ENCODE measurements at regions not wholly inside any gene's neighbourhood (a gene's known extent, or its start where the extent isn't known, plus 50 kb on each side); places are given as distances from the start of the nearest gene placed in this dataset.
"Not testable (repeated sequence)": the region's sequence is repeated elsewhere in the genome, so short reads cannot be mapped to it uniquely, and the experiment has no call there.

DNA sequence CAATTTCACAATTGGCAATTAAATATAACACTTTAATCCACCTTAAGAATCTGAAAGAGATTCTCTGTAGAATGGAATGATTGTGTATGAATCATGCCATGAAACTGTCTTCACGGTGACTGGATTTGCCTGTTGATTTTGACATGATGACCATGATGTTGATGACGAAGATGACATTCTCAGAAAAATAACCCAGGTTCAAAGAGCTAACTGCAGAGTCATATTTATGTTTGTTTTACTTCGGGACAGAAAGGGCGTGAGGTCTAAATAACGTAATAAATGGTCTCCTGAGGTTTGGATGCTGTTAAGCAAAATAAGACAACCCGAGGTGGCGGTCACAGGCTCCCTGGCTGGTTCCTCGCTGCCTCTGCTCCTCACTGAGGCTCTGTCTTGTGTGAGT lies 532.0 kb downstream of the TMEM121 start:
- DNase-seq (ENCODE audit: low spot score): no peak

DNA sequence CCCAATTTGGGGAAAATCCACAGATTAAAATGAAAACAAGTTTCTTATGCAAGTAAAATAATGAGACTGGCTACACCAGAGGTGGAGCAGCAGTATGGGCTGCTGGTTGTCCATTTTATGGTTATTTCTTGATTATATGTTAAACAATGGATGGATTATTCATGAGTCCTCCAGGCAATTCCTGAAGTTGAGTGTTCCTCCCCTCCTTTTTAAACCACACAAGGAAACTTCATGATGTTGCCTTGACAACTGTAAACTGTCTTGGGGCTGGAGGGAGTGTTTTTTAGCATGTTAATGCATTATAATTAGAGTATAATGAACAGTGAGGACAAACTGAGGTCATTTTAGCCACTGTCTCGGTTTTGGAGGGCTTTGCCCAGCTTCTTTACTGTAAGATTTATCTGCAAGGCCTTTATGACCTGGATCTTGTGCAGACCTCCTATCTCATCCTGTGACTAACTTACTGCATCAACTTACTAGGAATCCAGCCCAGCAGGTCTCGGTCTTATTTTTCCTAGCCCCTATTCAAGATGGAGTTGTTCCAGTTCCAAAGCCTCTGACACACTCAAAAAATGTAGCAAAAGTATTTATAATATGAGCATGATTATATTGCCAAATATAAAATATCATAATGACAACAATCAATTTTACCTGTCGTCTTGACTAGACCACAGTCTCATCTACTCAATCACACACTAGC lies 534.0 kb downstream of the TMEM121 start:
- DNase-seq (ENCODE audit: low spot score): no peak

DNA sequence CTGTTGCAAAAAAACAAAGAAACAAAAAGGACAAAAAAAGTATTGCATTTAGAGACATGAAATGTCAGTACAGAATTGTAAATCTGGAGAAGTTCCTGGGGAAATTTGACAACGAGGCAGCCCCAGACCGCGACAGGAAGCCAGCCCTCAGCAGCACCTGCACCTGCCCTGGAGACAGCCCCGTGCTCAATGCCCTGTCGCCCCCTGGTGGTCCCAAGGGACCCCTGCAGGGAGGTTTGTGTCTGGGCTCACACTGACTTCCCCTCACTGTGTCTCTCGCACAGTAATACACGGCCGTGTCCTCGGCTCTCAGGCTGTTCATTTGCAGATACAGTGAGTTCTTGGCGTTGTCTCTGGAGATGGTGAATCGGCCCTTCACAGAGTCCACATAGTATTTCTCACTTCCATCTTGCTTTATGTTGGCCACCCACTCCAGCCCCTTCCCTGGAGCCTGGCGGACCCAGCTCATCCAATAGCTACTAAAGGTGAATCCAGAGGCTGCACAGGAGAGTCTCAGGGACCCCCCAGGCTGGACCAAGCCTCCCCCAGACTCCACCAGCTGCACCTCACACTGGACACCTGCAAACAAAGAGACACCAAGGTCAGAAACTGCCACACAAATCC lies 535.6 kb downstream of the TMEM121 start:
- DNase-seq (ENCODE audit: low spot score): not testable (repeated sequence)

DNA sequence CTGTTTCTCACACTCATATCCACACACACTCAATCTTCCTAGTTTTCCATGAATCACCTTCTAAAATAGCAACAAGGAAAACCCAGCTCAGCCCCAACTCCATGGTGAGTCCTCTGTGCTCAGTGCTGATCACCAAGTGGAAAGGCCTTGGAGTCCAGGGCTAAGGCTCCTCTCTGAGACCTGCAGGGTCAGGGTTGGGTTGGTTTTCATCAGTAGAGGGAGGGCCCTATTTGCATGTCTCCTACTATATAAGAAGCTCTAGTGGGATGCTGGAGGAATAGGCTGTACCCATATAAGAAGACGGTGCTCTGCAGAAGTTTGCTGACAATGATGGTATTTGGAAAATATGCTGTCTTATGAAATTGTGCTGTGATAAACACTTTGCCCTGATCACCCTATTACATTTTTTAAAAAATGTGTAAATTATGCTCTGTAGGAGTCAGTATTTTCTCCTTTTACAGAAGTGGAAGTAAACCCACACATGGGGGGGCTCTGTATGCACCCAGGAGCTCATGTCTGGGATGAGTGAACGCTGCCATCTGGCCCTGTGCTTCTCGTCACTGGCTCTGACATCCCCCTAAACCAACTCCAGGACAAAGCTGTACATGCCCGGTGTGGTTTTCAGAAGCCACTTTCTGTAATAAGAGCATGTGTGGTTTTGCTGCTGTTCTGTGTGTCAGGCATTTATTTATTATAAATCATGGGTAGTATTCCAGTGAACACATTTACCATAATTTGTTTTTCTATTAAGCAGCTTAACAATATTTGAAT lies 536.3 kb downstream of the TMEM121 start:
- DNase-seq (ENCODE audit: low spot score): no peak

DNA sequence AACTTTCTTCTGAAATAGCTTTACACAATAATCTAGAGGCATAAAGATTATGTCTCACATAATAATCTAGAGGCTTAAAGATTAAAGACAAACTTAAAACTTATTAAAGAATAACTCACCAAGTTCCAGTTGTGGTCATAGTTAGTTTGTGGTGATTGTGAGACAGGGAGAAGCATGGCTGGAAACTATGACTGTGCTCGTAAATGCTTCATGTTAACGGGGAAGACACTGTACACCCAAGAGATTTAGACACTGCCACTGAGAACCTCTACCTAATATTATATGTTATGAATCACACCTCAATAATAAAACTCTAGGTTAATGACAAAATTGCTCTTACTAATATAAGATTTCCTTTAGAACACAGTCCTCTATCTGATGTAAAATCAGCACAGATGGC lies 541.6 kb downstream of the TMEM121 start:
- no peak for DNase-seq (ENCODE audit: low spot score)

DNA sequence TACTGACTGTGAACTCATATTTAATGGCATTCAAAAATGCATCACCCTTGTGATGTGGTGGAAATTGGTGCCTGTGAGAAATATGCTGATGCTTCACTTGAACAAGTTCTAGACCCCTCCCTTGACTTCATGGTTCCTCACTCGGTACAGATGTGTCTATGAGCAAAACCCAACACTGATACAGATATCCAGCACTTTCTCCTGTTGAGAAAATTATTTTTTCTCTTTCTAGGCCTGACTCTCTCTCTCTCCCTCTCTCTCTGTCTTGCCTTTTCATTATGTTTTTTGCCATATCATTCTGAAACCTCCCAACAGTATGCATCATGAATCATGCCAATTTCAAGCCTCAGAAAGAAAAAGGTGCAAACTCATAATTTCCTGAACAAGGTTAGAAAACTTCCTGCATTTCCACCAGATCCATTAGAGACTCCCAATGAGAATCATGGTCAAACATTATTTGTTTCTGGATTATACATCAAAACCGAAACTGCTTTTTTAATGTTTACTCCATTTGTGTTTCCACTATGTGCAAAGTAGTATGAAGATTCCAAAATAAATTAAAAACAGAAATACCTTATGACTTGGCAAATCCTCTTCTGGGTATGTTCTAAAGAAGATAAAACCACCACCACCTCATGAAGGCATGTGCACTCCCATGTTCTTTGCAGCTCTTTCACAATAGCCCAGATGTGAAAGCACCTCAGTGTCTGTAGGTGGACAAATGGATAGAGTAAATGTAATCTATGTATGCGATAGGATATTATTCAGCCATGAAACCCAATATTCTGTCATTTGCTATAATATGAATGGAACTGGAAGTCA lies 543.6 kb downstream of the TMEM121 start:
- no peak for DNase-seq (ENCODE audit: low spot score)

DNA sequence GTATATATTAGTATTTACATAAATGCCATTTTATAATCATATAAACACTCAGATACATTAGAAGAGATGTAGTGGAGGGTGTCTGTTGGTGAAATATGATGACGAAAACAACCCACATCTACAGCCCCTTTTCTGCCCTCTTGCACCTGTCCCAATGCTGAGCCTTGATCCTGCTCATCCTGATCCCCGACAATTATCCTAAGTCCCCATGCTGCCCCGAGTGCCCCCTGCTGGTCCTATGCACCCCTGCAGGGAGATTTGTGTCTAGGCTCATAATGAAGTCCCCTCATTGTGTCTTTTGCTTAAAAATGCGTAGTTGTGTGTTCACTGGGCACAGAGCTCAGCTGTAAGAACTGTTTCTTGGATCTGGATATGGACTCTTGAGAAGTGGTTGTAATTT lies 554.5 kb downstream of the TMEM121 start:
- DNase-seq (ENCODE audit: low spot score): no peak

DNA sequence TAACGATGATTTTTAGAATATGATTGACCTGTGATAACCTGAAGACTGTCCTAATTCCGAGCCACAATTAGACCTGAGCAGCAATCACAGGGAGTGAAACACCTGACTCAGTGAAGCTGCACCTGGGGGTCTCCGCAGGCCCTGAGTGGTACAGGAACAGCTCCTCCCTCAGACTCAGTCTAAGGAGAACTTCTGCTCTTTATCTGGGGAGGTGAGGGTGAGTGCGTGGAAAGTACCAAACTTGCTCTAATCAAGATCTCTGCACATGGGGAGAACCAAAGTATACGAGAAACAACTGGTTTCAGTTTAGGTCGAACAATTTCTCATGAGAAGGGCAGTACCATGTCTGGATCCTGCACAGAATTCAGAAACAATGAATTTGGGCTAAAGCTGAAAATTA lies 555.3 kb downstream of the TMEM121 start:
- DNase-seq (ENCODE audit: low spot score): not testable (repeated sequence)

DNA sequence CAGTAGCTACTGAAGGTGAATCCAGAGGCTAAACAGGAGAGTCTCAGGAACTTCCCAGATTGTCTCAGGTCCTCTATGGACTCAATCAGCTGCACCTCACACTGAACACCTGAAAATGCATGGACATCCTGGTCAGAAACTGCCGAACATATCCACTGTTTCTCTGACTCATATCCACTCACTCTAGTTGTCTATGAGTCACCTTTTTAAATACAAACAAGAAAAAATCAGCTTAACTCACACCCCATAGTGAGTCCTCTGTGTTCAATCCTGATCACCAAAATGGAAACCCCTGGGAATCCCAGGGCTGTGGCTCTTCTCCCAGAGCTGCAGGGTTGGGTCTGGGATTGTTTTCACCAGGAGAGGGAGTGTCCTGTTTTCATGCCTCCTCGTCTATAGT lies 556.7 kb downstream of the TMEM121 start:
- DNase-seq (ENCODE audit: low spot score): no peak

DNA sequence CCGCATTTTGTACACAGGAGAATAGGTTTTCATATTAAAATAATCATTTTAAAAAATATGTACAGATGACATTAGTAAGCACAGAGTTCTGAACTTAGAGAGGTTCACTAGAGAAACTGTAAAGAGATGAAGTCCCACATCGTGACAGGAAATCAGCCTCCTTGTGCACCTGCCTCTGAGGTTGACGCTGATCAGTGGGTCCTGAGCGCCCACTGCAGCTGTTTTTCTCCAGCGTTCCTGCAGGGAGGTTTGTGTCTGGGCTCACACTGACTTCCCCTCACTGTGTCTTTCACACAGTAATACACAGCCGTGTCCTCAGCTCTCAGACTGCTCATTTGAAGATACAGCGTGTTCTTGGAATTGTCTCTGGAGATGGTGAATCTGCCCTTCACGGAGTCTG lies 561.5 kb downstream of the TMEM121 start:
- no peak for DNase-seq (ENCODE audit: low spot score)

DNA sequence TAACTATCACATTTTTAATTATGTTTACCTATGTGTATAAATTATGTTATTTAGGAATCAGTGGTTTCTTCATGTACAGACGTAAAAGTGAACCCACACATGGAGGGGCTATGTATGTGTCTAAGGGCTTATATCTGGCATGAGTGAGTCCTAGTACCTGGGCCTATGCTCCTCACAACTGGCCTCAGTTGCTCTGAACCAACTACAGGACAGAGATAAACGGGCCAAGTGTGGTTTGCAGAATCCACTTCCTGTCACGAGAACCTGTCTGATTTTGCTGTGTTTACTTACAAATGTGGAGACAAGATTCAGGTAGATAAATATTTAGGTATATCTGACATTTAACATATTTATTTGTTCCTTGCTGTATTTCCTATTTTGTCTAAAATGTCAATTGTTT lies 562.5 kb downstream of the TMEM121 start:
- not testable (repeated sequence) for DNase-seq (ENCODE audit: low spot score)

DNA sequence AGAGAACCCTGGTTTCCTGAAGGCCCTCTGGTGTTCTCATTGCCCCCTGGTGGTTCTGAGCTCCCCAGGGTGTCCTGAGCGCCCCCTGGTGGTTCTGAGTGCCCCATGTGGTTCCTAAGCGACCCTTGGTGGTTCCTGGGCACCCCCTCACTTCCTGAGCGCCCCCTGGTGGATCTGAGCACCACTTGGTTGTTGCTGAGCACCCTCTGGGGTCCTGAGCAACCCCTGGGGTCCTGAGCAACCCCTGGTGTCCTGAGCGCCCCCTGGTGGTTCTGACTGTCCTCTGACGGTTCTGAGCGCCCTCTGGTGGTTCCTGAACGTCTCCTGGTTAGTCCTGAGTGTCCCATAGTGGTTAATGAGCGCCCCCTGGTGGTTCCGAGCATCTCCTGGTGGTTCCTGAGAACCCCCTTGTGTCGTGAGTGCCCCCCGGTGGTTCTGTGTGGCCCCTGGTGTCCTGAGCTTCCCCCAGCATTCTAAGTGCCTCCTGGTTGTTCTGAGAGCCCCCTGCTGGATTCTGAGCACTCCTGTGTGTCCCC lies 568.3 kb downstream of the TMEM121 start:
- DNase-seq (ENCODE audit: low spot score): no peak

DNA sequence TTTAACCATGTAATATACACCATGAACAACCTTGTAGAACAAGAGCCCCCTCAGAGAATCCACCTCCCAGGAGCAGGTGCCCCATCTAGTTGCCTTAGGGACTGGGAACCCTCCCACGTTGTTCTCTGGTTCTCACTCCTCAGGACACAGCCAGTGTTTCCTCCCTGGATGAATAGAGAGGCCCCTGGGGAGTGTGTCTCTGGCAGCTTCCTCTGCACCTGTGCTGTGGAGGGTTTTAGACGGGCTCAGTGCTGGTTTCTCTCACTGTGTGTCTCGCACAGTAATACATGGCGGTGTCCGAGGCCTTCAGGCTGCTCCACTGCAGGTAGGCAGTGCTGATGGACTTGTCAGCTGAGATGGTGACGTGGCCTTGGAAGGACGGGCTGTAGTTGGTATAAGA lies 581.3 kb downstream of the TMEM121 start:
- no peak for DNase-seq (ENCODE audit: low spot score)

DNA sequence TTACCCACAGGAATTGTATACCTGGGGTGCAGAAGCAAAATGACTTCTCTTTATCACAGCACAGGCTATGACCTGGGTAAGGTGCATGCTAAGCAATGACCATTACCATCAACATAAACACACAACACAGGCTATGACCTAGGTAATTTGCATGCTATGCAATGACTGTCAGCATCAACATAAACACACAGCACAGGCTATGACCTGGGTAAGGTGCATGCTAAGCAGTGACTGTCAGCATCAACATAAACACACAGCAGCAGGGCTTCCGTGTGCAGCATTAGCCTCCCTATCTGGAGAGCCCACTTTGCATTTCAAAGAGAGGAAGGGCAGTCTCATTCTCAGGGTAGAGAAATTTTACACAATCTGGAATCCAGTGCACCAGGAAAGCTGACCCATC lies 583.0 kb downstream of the TMEM121 start:
- no peak for DNase-seq (ENCODE audit: low spot score)

DNA sequence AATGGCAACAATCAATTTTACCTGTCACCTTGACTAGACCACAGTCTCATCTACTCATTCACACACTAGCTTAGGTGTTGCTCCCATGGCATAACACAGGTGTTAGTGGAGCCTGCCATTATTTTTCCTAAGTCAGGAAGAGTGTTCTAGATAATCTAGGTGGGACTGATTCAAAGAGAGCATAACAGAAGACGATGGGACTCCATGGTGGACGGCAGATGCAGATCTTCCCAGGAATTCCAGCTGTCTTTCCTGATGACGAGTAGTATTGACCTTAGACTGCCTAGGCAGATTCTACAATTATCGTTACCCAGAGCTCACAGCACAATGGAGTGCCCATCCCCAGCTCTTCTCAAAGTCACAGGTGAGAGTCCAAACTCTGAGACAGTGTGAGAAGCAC lies 589.0 kb downstream of the TMEM121 start:
- no peak for DNase-seq (ENCODE audit: low spot score)

DNA sequence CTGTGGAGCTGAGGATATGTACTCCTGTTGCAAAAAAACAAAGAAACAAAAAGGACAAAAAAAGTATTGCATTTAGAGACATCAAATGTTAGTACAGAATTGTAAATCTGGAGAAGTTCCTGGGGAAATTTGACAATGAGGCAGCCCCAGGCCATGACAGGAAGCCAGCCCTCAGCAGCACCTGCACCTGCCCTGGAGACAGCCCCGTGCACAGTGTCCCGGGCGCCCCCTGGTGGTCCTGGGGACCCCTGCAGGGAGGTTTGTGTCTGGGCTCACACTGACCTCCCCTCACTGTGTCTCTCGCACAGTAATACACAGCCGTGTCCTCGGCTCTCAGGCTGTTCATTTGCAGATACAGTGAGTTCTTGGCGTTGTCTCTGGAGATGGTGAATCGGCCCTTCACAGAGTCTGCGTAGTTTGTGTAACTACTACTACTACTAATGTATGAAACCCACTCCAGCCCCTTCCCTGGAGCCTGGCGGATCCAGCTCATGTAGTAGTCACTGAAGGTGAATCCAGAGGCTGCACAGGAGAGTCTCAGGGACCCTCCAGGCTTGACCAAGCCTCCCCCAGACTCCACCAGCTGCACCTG lies 590.1 kb downstream of the TMEM121 start:
- DNase-seq (ENCODE audit: low spot score): not testable (repeated sequence)

DNA sequence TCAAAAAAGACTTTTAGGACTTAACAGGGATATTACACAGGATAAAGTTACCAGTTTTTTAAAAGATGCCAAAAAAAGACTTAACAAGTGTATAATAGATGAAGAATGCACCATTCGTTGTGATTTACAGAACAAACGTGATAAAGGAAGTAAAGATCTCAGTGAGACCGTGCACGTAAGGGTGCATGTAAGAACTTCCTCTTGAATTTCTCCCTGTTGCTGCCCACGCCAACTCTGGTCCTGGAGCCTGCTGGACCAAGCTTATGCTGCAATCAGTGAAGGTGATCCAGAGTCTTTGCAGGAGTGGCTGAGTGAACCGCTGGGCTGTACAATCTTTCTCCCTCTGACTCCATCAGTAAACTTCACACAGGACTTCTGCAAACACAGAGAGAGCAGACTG lies 593.7 kb downstream of the TMEM121 start:
- no peak for DNase-seq (ENCODE audit: low spot score)

DNA sequence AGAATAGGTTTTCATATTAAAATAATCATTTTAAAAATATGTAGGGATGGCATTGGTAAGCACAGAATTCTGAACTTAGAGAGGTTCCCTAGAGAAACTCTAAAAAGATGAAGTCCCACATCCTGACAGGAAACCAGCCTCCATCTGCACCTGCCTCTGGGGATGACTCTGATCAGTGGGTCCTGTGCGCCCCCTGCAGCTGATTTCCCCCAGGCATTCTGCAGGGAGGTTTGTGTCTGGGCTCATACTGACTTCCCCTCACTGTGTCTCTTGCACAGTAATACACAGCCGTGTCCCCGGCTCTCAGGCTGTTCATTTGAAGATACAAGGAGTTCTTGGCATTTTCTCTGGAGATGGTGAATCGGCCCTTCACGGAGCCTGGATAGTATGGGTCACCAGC lies 602.9 kb downstream of the TMEM121 start:
- DNase-seq (ENCODE audit: low spot score): no peak

DNA sequence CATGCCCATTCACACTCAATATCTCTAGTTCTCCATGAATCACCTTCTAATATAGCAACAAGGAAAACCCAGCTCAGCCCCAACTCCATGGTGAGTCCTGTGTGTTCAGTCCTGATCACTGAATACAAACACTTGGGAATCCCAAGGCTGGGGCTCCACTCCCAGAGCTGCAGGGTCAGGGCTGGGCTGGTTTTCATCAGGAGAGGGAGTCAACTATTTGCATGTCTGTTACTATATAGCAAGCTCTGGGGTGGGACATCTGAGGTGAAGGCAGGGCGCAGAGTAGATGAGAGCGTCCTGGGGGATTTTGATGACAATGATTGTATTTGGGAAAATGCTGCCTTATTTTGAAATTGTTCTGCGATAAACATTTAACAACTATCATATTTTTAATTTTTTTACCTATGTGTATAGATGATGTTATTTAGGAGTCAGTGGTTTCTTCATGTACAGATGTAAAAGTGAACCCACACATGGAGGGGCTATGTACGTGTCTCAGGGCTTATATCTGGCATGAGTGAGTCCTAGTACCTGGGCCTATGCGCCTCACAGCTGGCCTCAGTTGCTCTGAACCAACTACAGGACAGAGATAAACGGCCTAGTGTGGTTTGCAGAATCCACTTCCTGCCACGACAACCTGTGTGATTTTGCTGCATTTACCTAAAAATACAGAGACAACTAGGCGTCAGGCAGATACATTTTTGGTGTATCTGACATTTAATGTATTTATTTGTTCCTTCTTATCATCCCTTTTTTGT lies 603.7 kb downstream of the TMEM121 start:
- DNase-seq (ENCODE audit: low spot score): not testable (repeated sequence)

DNA sequence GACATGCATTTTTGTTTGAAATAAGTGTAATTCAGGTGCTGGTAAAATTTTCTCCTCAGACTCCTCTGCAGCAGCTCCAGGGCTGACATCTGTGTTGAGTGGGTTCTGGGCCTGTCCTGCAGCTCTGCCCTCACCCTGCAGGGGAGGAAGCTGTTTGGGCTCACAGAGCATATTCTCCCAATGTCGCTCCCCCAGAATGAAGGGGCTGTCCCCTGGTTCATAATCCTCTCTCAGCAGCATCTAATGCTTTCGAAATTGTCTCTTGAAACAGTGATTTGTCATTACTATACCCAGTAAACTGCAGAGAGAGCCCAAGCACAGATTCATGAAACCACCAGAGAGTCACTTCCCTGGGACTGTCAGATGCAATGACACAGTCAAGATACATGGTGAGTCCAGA lies 606.7 kb downstream of the TMEM121 start:
- not testable (repeated sequence) for DNase-seq (ENCODE audit: low spot score)

DNA sequence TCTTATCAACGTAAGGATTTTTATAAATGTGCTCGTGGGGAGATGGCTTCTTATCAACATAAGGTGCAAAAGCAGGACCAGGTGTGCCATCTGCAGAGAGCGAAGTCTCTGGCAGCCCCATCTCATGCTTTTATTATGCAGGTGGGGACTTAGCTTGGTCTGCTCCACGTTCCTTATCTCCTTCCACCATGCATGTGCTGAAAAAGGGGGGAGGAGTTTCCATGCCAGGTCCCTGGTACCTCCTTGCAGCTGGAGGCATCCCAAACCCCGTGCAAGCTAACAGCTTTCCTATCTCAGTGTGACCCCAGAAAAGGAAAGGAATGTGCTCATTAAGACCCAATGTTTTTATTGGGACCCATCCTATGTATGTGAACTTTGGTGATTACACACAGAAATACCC lies 608.5 kb downstream of the TMEM121 start:
- DNase-seq (ENCODE audit: low spot score): no peak
